RWPE1 (cell line): ENCODE measurements at regions not wholly inside any gene's neighbourhood (a gene's known extent, or its start where the extent isn't known, plus 50 kb on each side); places are given as distances from the start of the nearest gene placed in this dataset.

Source experiments
- CTCF ChIA-PET: fragments of 350-600 bp; sonication (Branson Sonifier 250); formaldehyde crosslinking; extraction: SDS; loops from one replicate; lab custom pipeline; 2021; lab: Yijun Ruan, JAX
- POLR2A ChIA-PET: fragments of 400-600 bp; formaldehyde crosslinking; extraction: SDS; loops from one replicate; lab custom pipeline; 2020; ENCODE audit warnings: antibody characterized with exemption; ENCODE audit not compliant: low non-redundant PET; lab: Yijun Ruan, JAX
- DNase-seq: peaks from one replicate; pipeline ENCODE4 v3.0.0; 2012; ENCODE audit warnings: low spot score
- H3K27ac ChIP-seq: fragments of 450-650 bp; 2 replicates; pipeline ENCODE4 v1.5.1; 2017
- CTCF ChIP-seq: fragments of 450-650 bp; conservative IDR thresholded peaks from 2 replicates; pipeline ENCODE4 v1.5.1; 2017; ENCODE audit warnings: low read depth, mild to moderate bottlenecking

- CTCF ChIA-PET = interaction anchor here (0.5 to 0.7 kb wide), 2 partner anchors 522 to 1025 kb away, joined by 3 read pairs; no protein-coding TSS in a partner anchor
- H3K27ac ChIP-seq = no peak overlapping the region
- no peak for TF ChIP-seq CTCF
- no peak for DNase-seq
- POLR2A ChIA-PET = interaction anchor here (0.6 kb wide), 1 partner anchor 9 kb away, joined by 3 read pairs; no protein-coding TSS in a partner anchor
Observed at GRCh38 chr10:126846959-126847358, 58.3 kb upstream of the DOCK1 start.

GRCh38 chr10:126847666-126848065, 57.6 kb upstream of the DOCK1 start:
- CTCF ChIA-PET = no interaction called here

GRCh38 chr10:126849646-126850045, 55.6 kb upstream of the DOCK1 start:
- ChIA-PET POLR2A (no interaction called here), CTCF (no interaction called here)
- DNase-seq = no peak
- TF ChIP-seq CTCF = no peak
- no peak overlapping the region for H3K27ac ChIP-seq

More at GRCh38 chr10:126847666-126848065, 57.6 kb upstream of the DOCK1 start:
- TF ChIP-seq CTCF = no peak
- POLR2A ChIA-PET = interaction anchor here (0.6 kb wide), 1 partner anchor 8 kb away, joined by 3 read pairs; no protein-coding TSS in a partner anchor
- no peak overlapping the region for H3K27ac ChIP-seq
- no peak for DNase-seq

GRCh38 chr10:126851414-126852108, 53.7 kb upstream of the DOCK1 start:
- CTCF ChIA-PET = interaction anchor here (0.6 to 0.7 kb wide), 2 partner anchors 10 to 235 kb away, joined by 3 read pairs; no protein-coding TSS in a partner anchor
- H3K27ac ChIP-seq = no peak overlapping the region
- no peak for DNase-seq
- no peak for TF ChIP-seq CTCF
- POLR2A ChIA-PET = no interaction called here

- H3K27ac ChIP-seq = no peak overlapping the region
- CTCF ChIA-PET = no interaction called here
- DNase-seq = no peak
- POLR2A ChIA-PET = no interaction called here
- TF ChIP-seq CTCF = no peak
Observed at GRCh38 chr10:126854726-126855495, 50.3 kb upstream of the DOCK1 start.
